ENCODE measurements at regions not wholly inside any gene's neighbourhood (a gene's known extent, or its start where the extent isn't known, plus 50 kb on each side); places are given as distances from the start of the nearest gene placed in this dataset.

DNA sequence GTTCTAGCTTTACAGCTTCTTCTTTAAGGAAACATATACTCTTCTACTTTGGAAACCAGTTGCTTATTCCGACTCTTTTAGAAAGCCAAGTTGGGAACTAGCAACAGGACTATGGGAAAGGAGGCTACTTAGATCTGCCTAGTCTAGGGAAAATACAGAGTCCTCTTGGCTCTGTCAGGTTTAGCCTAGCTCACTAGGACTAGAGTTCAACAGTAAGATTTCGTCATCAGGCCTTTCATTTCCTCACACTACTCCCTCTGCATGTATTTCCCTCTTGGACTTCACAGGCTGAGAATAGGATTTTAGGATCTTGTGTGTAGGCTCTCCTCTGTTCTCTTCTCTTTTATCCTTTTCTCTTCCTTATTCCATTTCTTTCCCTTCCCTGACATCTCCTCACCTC lies 409.8 kb downstream of the AR start:
- no peak for DNase-seq (ENCODE audit: low read depth)
- TF ChIP-seq CTCF (IDR thresholded peaks at IDR 0.05; ENCODE audit: insufficient read depth, low read depth, low read length) = no peak
- H3K4me3 ChIP-seq (ENCODE audit: low read depth, low read length) = no peak overlapping the region

- no peak for TF ChIP-seq CTCF (IDR thresholded peaks at IDR 0.05; ENCODE audit: insufficient read depth, low read depth, low read length)
Measured at GRCh38 chrX:67961516-67961915, 417.7 kb downstream of the AR start.

More at GRCh38 chrX:67961516-67961915, 417.7 kb downstream of the AR start:
- DNase-seq (ENCODE audit: low read depth) = no peak
- no peak overlapping the region for H3K4me3 ChIP-seq (ENCODE audit: low read depth, low read length)
